BLaER1 treated with 17β-estradiol and CSF1 and Interleukin-3, amounts not matched to agents 10 nM and 100 nM (cell line): ENCODE measurements at regions not wholly inside any gene's neighbourhood (a gene's known extent, or its start where the extent isn't known, plus 50 kb on each side); places are given as distances from the start of the nearest gene placed in this dataset.

Source experiments
- H3K27ac ChIP-seq, 11 experiments: shearing (Covaris generic); formaldehyde crosslinking; 2 replicates each; pipeline ENCODE4 v1.8.1; 2022
- H3K27me3 ChIP-seq, 11 experiments: shearing (Covaris generic); formaldehyde crosslinking; 2 replicates each; pipeline ENCODE4 v1.8.1; 2022
- H3K36me3 ChIP-seq, 11 experiments: shearing (Covaris generic); formaldehyde crosslinking; 2 replicates each; pipeline ENCODE4 v1.8.1; 2022
- H3K4me1 ChIP-seq, 10 experiments: shearing (Covaris generic); formaldehyde crosslinking; 2 replicates each; pipeline ENCODE4 v1.8.1; 2022
- H3K4me2 ChIP-seq, 11 experiments: shearing (Covaris generic); formaldehyde crosslinking; 2 replicates each; pipeline ENCODE4 v1.8.1; 2022
- H3K4me3 ChIP-seq, 10 experiments: shearing (Covaris generic); formaldehyde crosslinking; 2 replicates each; pipeline ENCODE4 v1.8.1; 2022
- H3K9ac ChIP-seq, 11 experiments: shearing (Covaris generic); formaldehyde crosslinking; 2 replicates each; pipeline ENCODE4 v1.8.1; 2022
- H3K9me3 ChIP-seq, 11 experiments: shearing (Covaris generic); formaldehyde crosslinking; replicated peaks in 1 of 11; 2 replicates each; pipeline ENCODE4 v1.8.1; 2022
- H4K20me1 ChIP-seq, 11 experiments: shearing (Covaris generic); formaldehyde crosslinking; 2 replicates each; pipeline ENCODE4 v1.8.1; 2022
- Cebpa-rat ChIP-seq, 11 experiments: shearing (Covaris generic); IDR thresholded peaks; 2 replicates each; pipeline ENCODE4 v1.8.1; 2022

- H3K9ac ChIP-seq, result no peak overlapping the region
- H4K20me1 ChIP-seq, result no peaks in the 10 kb centered on the region
- no peaks in the 10 kb centered on the region for H3K27me3 ChIP-seq
- no peak for TF ChIP-seq Cebpa-rat (IDR thresholded peaks at IDR 0.05)
- H3K9me3 ChIP-seq, result no peaks in the 10 kb centered on the region
- H3K36me3 ChIP-seq, result no peaks in the 10 kb centered on the region
- H3K27ac ChIP-seq, result no peak overlapping the region
- no peak overlapping the region for H3K4me3 ChIP-seq
- H3K4me1 ChIP-seq, result peaks cover 0 to 4% (median 0%) of the 10 kb centered on the region in 10 experiments; a peak in 2 of 20 replicates
- no peak overlapping the region for H3K4me2 ChIP-seq
Observed at GRCh38 chr14:53606203-53606602, 350.4 kb downstream of the BMP4 start.

- H3K36me3 ChIP-seq, result no peaks in the 10 kb centered on the region
- H3K9me3 ChIP-seq, result no peaks in the 10 kb centered on the region
Observed at GRCh38 chr14:53605562-53605961, 351.1 kb downstream of the BMP4 start.

GRCh38 chr14:53603994-53604393 is 352.6 kb downstream of the BMP4 start:
- no peak overlapping the region for H3K9ac ChIP-seq
- H3K4me1 ChIP-seq, result no peaks in the 10 kb centered on the region
- H3K9me3 ChIP-seq, result no peaks in the 10 kb centered on the region
- H3K4me3 ChIP-seq, result no peak overlapping the region
- H3K27me3 ChIP-seq, result no peaks in the 10 kb centered on the region
- no peak for TF ChIP-seq Cebpa-rat (IDR thresholded peaks at IDR 0.05)
- no peaks in the 10 kb centered on the region for H4K20me1 ChIP-seq
- no peak overlapping the region for H3K27ac ChIP-seq
- H3K36me3 ChIP-seq, result no peaks in the 10 kb centered on the region
- no peak overlapping the region for H3K4me2 ChIP-seq

More at GRCh38 chr14:53605562-53605961, 351.1 kb downstream of the BMP4 start:
- no peak for TF ChIP-seq Cebpa-rat (IDR thresholded peaks at IDR 0.05)
- Histone ChIP-seq H3K27me3 (no peaks in the 10 kb centered on the region), H3K4me2 (no peak overlapping the region), H3K9ac (no peak overlapping the region), H4K20me1 (no peaks in the 10 kb centered on the region), H3K4me3 (no peak overlapping the region), H3K4me1 (peaks cover 0 to 4% (median 0%) of the 10 kb centered on the region in 10 experiments; a peak in 2 of 20 replicates), H3K27ac (no peak overlapping the region)

GRCh38 chr14:53601409-53601808 is 355.2 kb downstream of the BMP4 start:
- H3K9ac ChIP-seq, result no peak overlapping the region
- no peaks in the 10 kb centered on the region for H3K36me3 ChIP-seq
- no peaks in the 10 kb centered on the region for H4K20me1 ChIP-seq
- no peak overlapping the region for H3K27ac ChIP-seq
- H3K9me3 ChIP-seq, result no peaks in the 10 kb centered on the region
- no peaks in the 10 kb centered on the region for H3K4me1 ChIP-seq
- no peak for TF ChIP-seq Cebpa-rat (IDR thresholded peaks at IDR 0.05)
- H3K4me3 ChIP-seq, result no peak overlapping the region
- H3K4me2 ChIP-seq, result no peak overlapping the region
- H3K27me3 ChIP-seq, result no peaks in the 10 kb centered on the region

GRCh38 chr14:53599221-53599945 is 357.2 kb downstream of the BMP4 start:
- H3K27me3 ChIP-seq, result no peaks in the 10 kb centered on the region
- H3K36me3 ChIP-seq, result no peaks in the 10 kb centered on the region
- no peak overlapping the region for H3K4me3 ChIP-seq
- H3K9ac ChIP-seq, result no peak overlapping the region
- peaks cover 0 to 8% (median 0%) of the 10 kb centered on the region in 11 experiments; a peak in 3 of 22 replicates for H3K9me3 ChIP-seq
- H3K4me1 ChIP-seq, result no peaks in the 10 kb centered on the region
- no peak overlapping the region for H3K4me2 ChIP-seq
- TF ChIP-seq Cebpa-rat (IDR thresholded peaks at IDR 0.05), result no peak
- H3K27ac ChIP-seq, result no peak overlapping the region
- no peaks in the 10 kb centered on the region for H4K20me1 ChIP-seq

- no peaks in the 10 kb centered on the region for H3K27me3 ChIP-seq
- no peak overlapping the region for H3K4me3 ChIP-seq
- no peak overlapping the region for H3K9ac ChIP-seq
- no peak overlapping the region for H3K27ac ChIP-seq
- no peaks in the 10 kb centered on the region for H3K36me3 ChIP-seq
- TF ChIP-seq Cebpa-rat (IDR thresholded peaks at IDR 0.05), result no peak
- H3K4me1 ChIP-seq, result no peaks in the 10 kb centered on the region
- H3K4me2 ChIP-seq, result no peak overlapping the region
- H3K9me3 ChIP-seq, result peaks cover 0 to 8% (median 0%) of the 10 kb centered on the region in 11 experiments; a peak in 3 of 22 replicates
- no peaks in the 10 kb centered on the region for H4K20me1 ChIP-seq
Observed at GRCh38 chr14:53596853-53597525, 359.6 kb downstream of the BMP4 start.

- Histone ChIP-seq H3K27me3 (no peaks in the 10 kb centered on the region), H3K4me3 (no peak overlapping the region), H4K20me1 (no peaks in the 10 kb centered on the region), H3K9me3 (peaks cover 0 to 8% (median 0%) of the 10 kb centered on the region in 11 experiments; a peak in 3 of 22 replicates), H3K9ac (no peak overlapping the region), H3K4me1 (no peaks in the 10 kb centered on the region), H3K36me3 (no peaks in the 10 kb centered on the region), H3K4me2 (no peak overlapping the region), H3K27ac (no peak overlapping the region)
- no peak for TF ChIP-seq Cebpa-rat (IDR thresholded peaks at IDR 0.05)
Observed at GRCh38 chr14:53591816-53592215, 364.8 kb downstream of the BMP4 start.

GRCh38 chr14:53581504-53581903 is 375.1 kb downstream of the BMP4 start:
- H3K27ac ChIP-seq, result no peak overlapping the region
- H3K27me3 ChIP-seq, result no peaks in the 10 kb centered on the region
- no peak overlapping the region for H3K4me3 ChIP-seq
- no peak overlapping the region for H3K9ac ChIP-seq
- H4K20me1 ChIP-seq, result no peaks in the 10 kb centered on the region
- TF ChIP-seq Cebpa-rat (IDR thresholded peaks at IDR 0.05), result no peak
- H3K4me2 ChIP-seq, result no peak overlapping the region
- H3K36me3 ChIP-seq, result no peaks in the 10 kb centered on the region
- H3K4me1 ChIP-seq, result no peaks in the 10 kb centered on the region
- no peaks in the 10 kb centered on the region for H3K9me3 ChIP-seq

- H3K4me3 ChIP-seq, result no peak overlapping the region
- no peaks in the 10 kb centered on the region for H3K27me3 ChIP-seq
- H3K27ac ChIP-seq, result no peak overlapping the region
- H3K4me1 ChIP-seq, result no peaks in the 10 kb centered on the region; a peak in 1 of 20 replicates
- no peak overlapping the region for H3K9ac ChIP-seq
- no peaks in the 10 kb centered on the region for H3K36me3 ChIP-seq
- no peak for TF ChIP-seq Cebpa-rat (IDR thresholded peaks at IDR 0.05)
- H3K9me3 ChIP-seq, result no peaks in the 10 kb centered on the region
- no peak overlapping the region for H3K4me2 ChIP-seq
- no peaks in the 10 kb centered on the region for H4K20me1 ChIP-seq
Observed at GRCh38 chr14:53571641-53572328, 384.8 kb downstream of the BMP4 start.
